ENCODE measurements at regions not wholly inside any gene's neighbourhood (a gene's known extent, or its start where the extent isn't known, plus 50 kb on each side); places are given as distances from the start of the nearest gene placed in this dataset.

GRCh38 chr9:90991953-90992352 is 190.3 kb downstream of the SYK start:
- no peak for TF ChIP-seq REST (IDR thresholded peaks at IDR 0.05; ENCODE audit: insufficient read depth in 1 of 2, low read depth in 2 of 2, low read length in 1 of 2)
- no peak for TF ChIP-seq TCF7L2 (IDR thresholded peaks at IDR 0.05; ENCODE audit: low read depth, low read length)
- TF ChIP-seq CTCF (IDR thresholded peaks at IDR 0.05), result no peak
- TF ChIP-seq POLR2AphosphoS5 (IDR thresholded peaks at IDR 0.05; ENCODE audit: low read depth, low read length), result no peak
